ENCODE measurements at regions not wholly inside any gene's neighbourhood (a gene's known extent, or its start where the extent isn't known, plus 50 kb on each side); places are given as distances from the start of the nearest gene placed in this dataset.
"Not testable (repeated sequence)": the region's sequence is repeated elsewhere in the genome, so short reads cannot be mapped to it uniquely, and the experiment has no call there.

GRCh38 chr1:227424953-227425352, 106.7 kb upstream of the CDC42BPA start:
- intact Hi-C loops (cut with DNase I), result no loop called here
- DNase-seq (ENCODE audit: low spot score), result no peak

- intact Hi-C loops (cut with DNase I), result no loop called here
- DNase-seq (ENCODE audit: low spot score), result no peak
Measured at GRCh38 chr1:227424159-227424680, 105.9 kb upstream of the CDC42BPA start.

DNA sequence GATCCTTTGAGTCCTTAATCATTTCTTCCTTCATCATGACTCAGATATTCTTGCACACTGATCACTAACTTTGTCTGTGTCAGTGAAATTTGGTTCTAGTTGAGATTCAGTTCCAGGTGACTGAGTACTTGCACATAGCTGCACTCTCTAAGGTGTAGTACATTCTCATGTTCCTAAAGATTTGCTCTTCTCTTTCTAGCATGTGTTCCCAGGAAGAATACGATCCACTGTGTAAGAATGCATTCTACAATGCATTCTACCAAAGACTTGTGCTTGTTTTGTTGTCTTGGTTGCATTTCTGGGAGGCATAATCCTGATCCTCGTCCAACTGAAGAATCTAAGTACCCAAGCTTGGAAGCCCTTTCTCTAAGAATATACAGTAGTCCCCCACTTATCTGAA, 104.3 kb upstream of the CDC42BPA start:
- intact Hi-C loops (cut with DNase I), result no loop called here

DNA sequence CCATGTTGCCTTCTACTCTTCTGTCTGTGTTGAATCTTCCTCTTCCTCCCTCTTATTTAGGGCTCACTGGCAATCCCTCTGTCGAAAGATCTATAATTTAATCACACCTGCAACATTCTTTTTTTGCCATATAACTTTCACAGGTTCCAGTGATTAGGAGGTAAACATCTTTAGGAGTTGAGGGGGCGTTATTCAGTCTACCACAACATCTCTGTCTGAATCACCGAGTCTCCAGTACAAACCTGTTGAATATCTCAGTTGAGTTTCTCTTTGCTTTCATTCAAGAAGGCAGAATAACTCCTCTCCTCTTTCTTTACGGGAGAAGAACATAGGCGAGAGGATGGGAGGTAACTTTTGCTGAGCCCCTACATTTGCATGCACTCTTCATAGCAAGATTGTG, 101.9 kb upstream of the CDC42BPA start:
- intact Hi-C loops (cut with DNase I), result no loop called here

More for the DNA sequence above, 104.3 kb upstream of the CDC42BPA start:
- DNase-seq (ENCODE audit: low spot score), result no peak

DNA sequence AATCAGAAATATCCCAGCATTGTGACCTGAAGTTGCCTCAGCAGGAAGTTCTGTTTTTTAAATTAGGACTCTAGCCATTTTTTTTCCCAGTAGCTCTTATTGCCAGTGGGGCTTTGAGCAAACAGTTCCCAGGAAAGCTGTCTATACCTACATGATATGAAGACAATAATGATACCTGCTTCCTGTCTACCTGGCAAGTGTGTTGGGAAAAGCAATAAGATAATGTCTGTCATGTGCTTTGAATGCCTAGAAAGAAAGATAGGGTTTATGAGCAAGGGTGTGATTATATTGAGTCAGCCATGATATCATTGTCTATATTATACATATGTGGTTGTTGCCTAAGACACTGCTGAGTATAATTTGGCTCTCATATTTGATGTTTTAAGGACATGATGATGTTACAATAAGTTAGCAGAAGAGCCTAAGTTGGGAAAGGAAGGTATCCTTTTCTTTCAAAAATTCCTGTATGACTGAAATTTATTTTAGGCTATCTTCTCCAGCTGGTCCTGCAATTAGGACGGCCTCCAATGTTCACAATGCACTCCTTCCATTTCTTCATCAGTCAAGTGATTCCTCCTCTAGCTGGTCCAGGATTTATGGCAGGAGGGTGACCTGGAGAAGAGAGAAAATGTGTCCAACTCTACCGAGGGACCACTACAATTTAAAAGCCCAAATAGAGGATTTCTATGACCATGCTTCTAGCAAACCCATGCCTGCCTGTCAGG, 99.6 kb upstream of the CDC42BPA start:
- intact Hi-C loops (cut with DNase I), result loop anchor here (5.0 kb wide), 1 partner anchor 61 kb away; no protein-coding TSS in a partner anchor
- DNase-seq (ENCODE audit: low spot score), result no peak

More for the DNA sequence above, 101.9 kb upstream of the CDC42BPA start:
- DNase-seq (ENCODE audit: low spot score), result no peak

DNA sequence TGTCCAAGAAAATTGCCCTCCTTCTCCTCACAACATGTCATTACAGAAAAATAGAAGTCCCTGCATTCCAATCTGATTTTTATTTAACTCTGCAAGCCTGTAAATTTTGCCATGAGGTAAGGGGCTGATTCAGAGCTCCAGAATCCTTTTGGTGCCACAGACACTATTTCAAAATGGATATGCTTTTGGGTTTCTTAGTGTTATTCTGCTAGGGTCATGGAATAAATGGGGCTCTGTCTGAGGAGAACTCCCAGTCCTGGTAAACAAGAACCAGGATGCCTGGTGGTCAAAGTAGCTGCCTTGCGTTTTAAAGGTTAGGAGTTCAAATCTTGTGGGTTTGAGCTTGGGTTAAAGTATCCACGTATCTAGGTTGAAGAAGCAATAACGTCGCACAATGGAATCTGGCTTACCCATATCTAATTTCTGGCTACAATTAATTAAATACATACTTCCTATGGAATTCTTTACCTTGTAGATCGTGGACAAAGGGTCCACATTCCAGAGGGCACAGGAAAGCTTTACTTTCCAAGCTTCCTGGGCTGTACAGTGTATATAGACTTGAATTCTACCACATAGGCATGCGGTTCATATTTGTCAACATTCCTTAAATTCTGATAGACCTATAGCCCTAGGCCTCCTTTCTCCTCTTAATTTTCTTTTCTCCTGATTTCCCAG, 98.0 kb upstream of the CDC42BPA start:
- intact Hi-C loops (cut with DNase I), result loop anchor here (5.0 kb wide), 1 partner anchor 59 kb away; no protein-coding TSS in a partner anchor
- no peak for DNase-seq (ENCODE audit: low spot score)

DNA sequence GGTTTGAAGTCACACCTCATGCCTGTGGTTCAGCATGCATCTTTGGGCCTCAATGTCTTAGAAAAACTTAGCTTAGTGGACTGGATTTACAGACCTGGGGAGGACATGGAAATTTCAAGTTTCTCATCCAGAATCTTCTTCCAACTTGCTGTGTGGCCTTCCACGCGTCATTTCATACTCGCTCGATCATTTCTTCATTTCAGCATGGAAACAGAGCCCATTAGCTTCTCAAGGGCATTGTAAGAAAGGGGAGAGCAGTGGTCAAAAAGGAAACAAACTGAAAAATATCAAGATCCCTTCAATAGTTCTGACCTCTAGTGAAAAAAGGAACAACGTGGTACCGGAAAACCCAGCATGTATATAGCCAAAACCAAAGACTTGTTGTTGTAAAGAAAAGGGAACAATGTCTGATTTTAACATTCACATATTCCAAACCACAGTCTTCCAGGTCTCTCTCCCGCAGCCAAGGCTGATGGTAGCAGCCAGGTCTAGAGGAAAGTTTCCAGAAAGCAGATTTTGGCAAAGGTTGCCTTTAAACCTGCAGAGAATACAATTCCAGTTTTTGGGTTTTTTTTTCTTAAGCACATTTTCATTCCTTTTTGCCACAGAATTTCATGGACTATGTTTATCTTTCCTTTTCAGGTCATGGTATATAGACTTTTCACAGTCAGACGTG, 97.0 kb upstream of the CDC42BPA start:
- intact Hi-C loops (cut with DNase I), result loop anchor here (5.0 kb wide), 1 partner anchor 58 kb away; no protein-coding TSS in a partner anchor
- DNase-seq (ENCODE audit: low spot score), result no peak

DNA sequence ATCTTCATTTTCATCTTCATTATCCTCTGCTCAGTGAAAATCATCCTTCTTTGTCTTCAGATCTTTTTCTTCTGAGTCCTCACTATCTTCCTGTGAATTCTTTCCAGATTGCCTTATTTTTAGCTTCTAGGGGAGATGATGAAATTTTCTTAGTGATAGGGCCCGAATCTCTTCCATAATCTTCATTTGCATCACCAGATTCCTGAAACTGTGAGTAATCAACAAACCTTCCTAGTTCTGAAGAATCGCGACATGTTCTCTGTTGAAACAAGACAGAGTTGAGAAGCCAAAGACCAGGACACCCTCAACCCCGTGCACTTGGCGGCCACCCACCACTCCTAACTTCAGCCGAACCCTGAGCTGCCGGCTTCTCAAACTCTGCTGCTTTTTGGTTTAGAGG, 92.8 kb upstream of the CDC42BPA start:
- no peak for DNase-seq (ENCODE audit: low spot score)
- intact Hi-C loops (cut with DNase I), result no loop called here

DNA sequence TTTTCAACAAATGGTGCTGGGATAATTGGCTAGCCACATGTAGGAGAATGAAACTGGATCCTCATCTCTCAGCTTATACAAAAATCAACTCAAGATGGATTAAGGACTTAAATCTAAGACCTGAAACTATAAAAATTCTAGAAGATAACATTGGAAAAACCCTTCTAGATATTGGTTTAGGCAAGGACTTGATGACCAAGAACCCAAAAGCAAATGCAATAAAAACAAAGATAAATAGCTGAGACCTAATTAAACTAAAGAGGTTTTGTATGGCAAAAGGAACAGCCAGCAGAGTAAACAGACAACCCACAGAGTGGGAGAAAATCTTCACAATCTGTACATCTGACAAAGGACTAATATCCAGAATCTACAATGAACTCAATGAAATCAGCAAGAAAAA, 88.0 kb upstream of the CDC42BPA start:
- DNase-seq (ENCODE audit: low spot score); intact Hi-C loops (cut with DNase I): not testable (repeated sequence)

- intact Hi-C loops (cut with DNase I), result no loop called here
- DNase-seq (ENCODE audit: low spot score), result no peak
Measured at GRCh38 chr1:227403535-227403934, 85.2 kb upstream of the CDC42BPA start.

GRCh38 chr1:227401562-227402342, 83.5 kb upstream of the CDC42BPA start:
- intact Hi-C loops (cut with DNase I), result no loop called here
- no peak for DNase-seq (ENCODE audit: low spot score)

- no peak for DNase-seq (ENCODE audit: low spot score)
- intact Hi-C loops (cut with DNase I), result no loop called here
Measured at GRCh38 chr1:227399152-227399730, 80.9 kb upstream of the CDC42BPA start.

DNA sequence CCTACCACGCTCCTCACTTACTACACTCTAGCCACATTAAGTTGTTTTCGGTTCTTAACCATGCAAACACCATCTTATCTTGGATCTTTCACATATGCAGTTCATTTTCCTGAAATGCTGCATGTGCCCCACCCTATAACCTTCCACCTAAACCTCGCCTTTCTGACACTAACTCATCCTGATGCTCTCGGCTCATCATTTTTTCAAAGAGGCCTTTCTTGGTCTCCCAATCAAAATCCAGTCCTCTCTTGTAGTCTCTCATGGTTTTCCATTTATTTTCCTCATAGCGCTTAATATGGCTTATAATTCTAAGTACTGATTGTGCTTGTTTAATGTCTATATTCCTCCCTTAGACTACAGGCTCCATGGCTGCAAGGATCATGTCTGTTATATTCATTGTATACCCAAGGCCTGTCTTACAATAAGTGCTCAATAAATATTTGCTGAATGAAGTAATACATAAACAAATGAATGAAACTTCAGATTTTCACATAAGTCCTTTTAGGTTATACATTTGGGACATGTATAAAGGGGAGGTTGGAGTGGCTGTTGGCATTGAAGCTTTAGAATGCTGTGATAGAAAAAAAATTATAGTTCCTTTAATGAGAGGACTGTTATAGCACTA, 79.2 kb upstream of the CDC42BPA start:
- DNase-seq (ENCODE audit: low spot score), result no peak
- intact Hi-C loops (cut with DNase I), result no loop called here

DNA sequence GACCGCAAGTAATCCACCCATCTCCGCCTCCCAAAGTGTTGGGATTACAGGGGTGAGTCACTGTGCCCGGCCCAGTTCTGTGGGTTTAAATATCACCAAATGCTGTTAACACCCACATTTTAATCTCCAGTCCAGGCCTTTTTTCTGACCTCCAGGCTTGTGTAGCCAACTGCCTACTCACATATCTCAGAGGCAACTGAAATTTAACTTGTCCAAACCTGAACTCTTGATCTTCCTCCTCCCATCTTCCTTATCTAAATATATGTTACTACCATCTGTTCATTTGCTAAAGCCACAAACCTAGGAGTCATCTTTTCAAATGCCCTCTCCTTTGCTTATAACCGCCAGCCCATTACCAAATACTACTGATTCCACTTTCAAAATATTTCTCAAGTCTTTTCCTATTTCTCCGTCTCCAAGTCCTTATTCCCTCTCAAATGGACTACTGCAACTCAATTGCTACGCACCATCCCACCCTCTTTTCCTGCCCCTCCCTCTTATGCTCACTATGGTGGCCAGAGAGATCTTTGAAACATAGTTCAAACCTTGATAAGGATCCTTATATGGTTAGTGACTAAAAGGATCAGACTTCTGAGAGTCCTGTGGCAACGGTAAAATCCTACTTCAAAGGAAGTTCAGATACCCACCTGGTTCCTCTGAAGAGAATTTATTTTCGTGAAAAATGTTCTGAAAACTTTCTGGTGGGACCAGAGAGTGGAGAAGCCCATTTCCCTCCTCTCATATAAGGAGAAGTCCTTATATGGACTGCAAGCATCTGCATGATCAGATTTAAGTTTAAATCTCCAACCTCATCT, 78.5 kb upstream of the CDC42BPA start:
- intact Hi-C loops (cut with DNase I), result no loop called here
- DNase-seq (ENCODE audit: low spot score), result no peak

DNA sequence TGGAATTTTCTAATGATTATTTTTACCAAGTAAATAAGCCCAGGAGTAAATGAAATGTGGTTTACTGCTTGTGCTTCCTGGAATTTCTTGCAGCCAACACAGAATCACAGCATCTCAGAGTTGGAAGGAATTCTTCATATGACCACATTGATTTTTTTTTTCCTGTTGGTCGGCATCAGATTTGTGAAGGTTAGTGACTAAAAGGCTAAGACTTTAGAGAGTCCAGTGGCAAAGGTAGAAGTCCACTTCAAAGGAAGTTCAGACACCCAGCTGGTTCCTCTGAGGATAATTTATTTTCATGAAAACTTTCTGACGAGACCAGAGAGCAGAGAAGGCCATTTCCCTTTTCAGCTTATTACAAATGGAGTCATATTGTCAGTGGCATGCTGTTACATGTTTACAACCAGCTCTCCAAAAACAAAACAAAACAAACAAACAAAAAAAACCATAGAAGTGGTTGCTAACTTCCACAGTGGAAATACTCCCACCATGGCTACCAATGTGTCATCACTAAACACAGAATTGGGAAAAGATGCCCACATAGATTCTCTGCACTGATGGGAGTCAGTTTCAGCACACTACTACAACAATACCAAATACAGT, 77.2 kb upstream of the CDC42BPA start:
- intact Hi-C loops (cut with DNase I), result no loop called here
- no peak for DNase-seq (ENCODE audit: low spot score)

DNA sequence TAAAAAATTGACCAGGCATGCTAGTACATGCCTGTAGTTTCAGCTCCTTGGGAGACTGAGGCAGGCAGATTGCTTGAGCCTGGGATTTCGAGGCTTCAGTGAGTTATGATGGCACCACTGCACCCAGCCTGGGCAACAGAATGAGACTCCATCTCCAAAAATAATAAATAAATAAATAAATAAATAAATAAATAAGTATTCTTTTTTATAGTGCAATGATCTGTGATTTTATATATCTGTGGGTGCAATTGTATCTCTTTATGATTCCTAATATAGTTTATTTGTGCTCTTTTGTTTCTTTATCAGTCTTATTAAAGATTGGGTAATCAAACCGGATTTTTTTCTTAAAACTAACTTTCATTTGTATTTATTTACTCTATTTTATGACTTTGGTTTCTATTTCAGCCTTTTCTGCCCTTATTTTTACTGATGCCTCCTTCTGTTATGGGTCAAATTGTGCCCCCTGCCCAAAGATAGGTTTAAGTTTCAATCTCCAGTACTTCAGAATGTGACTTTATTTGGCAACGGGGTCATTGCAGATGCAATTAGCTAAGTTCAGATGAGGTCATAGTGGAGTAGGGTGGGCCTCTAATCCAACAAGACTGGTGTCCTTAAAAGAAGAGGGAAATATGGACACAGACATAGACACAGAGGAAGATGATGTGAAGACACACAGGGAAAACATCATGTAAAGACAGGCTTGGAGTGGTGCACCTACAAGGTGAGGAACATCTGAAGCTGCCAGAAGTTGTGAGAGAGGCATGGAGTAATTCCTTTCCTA, 74.9 kb upstream of the CDC42BPA start:
- intact Hi-C loops (cut with DNase I), result no loop called here
- DNase-seq (ENCODE audit: low spot score), result no peak

DNA sequence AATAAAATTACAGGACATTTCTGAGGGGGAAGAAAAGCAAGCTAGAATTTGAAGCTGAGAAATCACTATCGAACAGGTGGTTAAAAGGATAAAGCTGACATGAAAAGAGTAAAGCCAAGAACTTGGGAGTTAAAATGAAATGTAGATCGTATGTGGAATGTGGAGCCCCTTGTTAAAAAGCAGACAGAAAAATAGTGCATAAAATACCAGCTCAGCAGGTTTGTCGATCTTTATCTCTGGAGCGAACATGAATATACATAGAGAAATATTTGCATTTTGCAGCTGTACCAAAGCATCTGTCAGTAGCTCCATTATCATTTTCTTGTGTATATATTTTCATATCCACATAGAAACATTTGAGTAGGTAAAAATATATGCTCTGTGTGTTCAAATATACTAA, 73.6 kb upstream of the CDC42BPA start:
- intact Hi-C loops (cut with DNase I), result no loop called here
- DNase-seq (ENCODE audit: low spot score), result no peak

All from cardiac septum (tissue), 1 donor.